HCT116 (cell line): ENCODE measurements at regions not wholly inside any gene's neighbourhood (a gene's known extent, or its start where the extent isn't known, plus 50 kb on each side); places are given as distances from the start of the nearest gene placed in this dataset.

Experiments
- ATAC-seq: fragments of 200-7000 bp; cut with Tn5 transposase; 2 replicates; pipeline ENCODE4 v1.9.1; 2020; ENCODE audit warnings: mild to moderate bottlenecking, moderate library complexity
- BruUV-seq: library from RNA; stranded (reverse); fragments of 400-500 nt; replicated peaks from 2 replicates; lab custom pipeline; 2021; lab: Mats Ljungman, UMichigan
- CTCF ChIA-PET: fragments of 300-600 bp; sonication (Branson Sonifier 250); formaldehyde crosslinking; loops from one replicate; lab custom pipeline; 2021; ENCODE audit warnings: antibody characterized with exemption; lab: Charles Lee
- POLR2A ChIA-PET: fragments of 300-600, 350-600 bp; sonication (Branson Sonifier 250); formaldehyde crosslinking; loops from one replicate; lab custom pipeline; 2021; ENCODE audit warnings: antibody characterized with exemption; lab: Charles Lee
- RAD21 ChIA-PET, 2 experiments: fragments of 300-600 bp; sonication (Branson Sonifier 250); formaldehyde crosslinking; loops; one replicate each; lab custom pipeline; 2023; ENCODE audit warnings: low total read pairs in 2 of 2; ENCODE audit not compliant: uncharacterized antibody in 2 of 2, unreplicated experiment in 2 of 2, low non-redundant PET in 1 of 2; lab: Charles Lee
- DNase-seq: peaks from one replicate; pipeline ENCODE4 v3.0.0-alpha.2; 2010; ENCODE audit warnings: low read depth, low spot score
- H2AFZ ChIP-seq: fragments of 200-600 bp; shearing (Covaris generic), sonication (generic); 2 replicates; pipeline ENCODE4 v1.6.1; 2017; ENCODE audit warnings: low read depth, mixed run types, mixed read lengths, antibody characterized with exemption, low read length; ENCODE audit not compliant: poor library complexity, severe bottlenecking
- H3K27ac ChIP-seq: 2 replicates; pipeline ENCODE4 v1.5.1; 2012; ENCODE audit warnings: low read depth, low read length
- H3K27me3 ChIP-seq: fragments of 200-600 bp; sonication (generic); 2 replicates; pipeline ENCODE4 v1.6.1; 2016; ENCODE audit warnings: mixed run types, low read length, mixed read lengths; ENCODE audit not compliant: insufficient read depth
- H3K36me3 ChIP-seq, 2 experiments: fragments of 200-500 bp in 1 of 2; fragments of 200-600 bp in 1 of 2; sonication (Bioruptor generic) in 1 of 2; sonication (generic) in 1 of 2; 2 replicates each; pipeline versions ENCODE4 v1.5.1 to v1.6.1; 2014 to 2016; ENCODE audit warnings: low read length in 2 of 2, inconsistent platforms in 1 of 2, mixed read lengths in 1 of 2, mixed run types in 1 of 2; ENCODE audit not compliant: insufficient read depth in 2 of 2, control insufficient read depth in 1 of 2
- H3K4me1 ChIP-seq, 2 experiments: fragments of 200-600 bp in 1 of 2; sonication (generic) in 1 of 2; 2 replicates each; pipeline versions ENCODE4 v1.5.1 to v1.6.1; 2012 to 2017; ENCODE audit warnings: low read length in 2 of 2, inconsistent platforms in 1 of 2, mild to moderate bottlenecking in 1 of 2, mixed read lengths in 1 of 2, mixed run types in 1 of 2, moderate library complexity in 1 of 2; ENCODE audit not compliant: insufficient read depth in 2 of 2, control insufficient read depth in 1 of 2
- H3K4me2 ChIP-seq: fragments of 200-600 bp; sonication (generic); 2 replicates; pipeline ENCODE4 v1.6.1; 2017; ENCODE audit warnings: mixed run types, low read length, mixed read lengths
- H3K4me3 ChIP-seq, 2 experiments: fragments of 200-600 bp in 1 of 2; sonication (generic) in 1 of 2; replicated peaks in 1 of 2; 2 replicates each; pipeline ENCODE4 v1.5.1; 2011 to 2016; ENCODE audit warnings: low read length in 2 of 2, control low read depth in 1 of 2, low read depth in 1 of 2, mild to moderate bottlenecking in 1 of 2, mixed read lengths in 1 of 2, mixed run types in 1 of 2
- H3K79me2 ChIP-seq: fragments of 200-600 bp; sonication (generic); 2 replicates; pipeline ENCODE4 v1.6.1; 2017; ENCODE audit warnings: mild to moderate bottlenecking, mixed run types, low read length, moderate library complexity, mixed read lengths; ENCODE audit not compliant: insufficient read depth
- H3K9ac ChIP-seq: fragments of 200-600 bp; sonication (generic); 2 replicates; pipeline ENCODE4 v1.6.1; 2016; ENCODE audit warnings: low read length, mixed read lengths
- H3K9me2 ChIP-seq: fragments of 200-600 bp; sonication (generic), shearing (Covaris generic); 2 replicates; pipeline ENCODE4 v1.6.1; 2017; ENCODE audit warnings: mixed run types, mild to moderate bottlenecking, moderate library complexity; ENCODE audit not compliant: insufficient read depth
- H3K9me3 ChIP-seq, 2 experiments: fragments of 200-500 bp in 1 of 2; fragments of 200-600 bp in 1 of 2; sonication (Bioruptor generic) in 1 of 2; sonication (generic) in 1 of 2; 2 replicates each; pipeline ENCODE4 v1.6.1; 2014 to 2017; ENCODE audit warnings: low read length in 2 of 2, mixed read lengths in 2 of 2, inconsistent platforms in 1 of 2, low read depth in 1 of 2, mild to moderate bottlenecking in 1 of 2, mixed run types in 1 of 2, moderate library complexity in 1 of 2; ENCODE audit not compliant: control insufficient read depth in 1 of 2, insufficient read depth in 1 of 2
- H4K20me1 ChIP-seq: fragments of 200-600 bp; sonication (generic), shearing (Covaris generic); 2 replicates; pipeline ENCODE4 v1.6.1; 2017; ENCODE audit warnings: mixed run types, mild to moderate bottlenecking, moderate library complexity; ENCODE audit not compliant: insufficient read depth
- CBX3 ChIP-seq: IDR thresholded peaks from 2 replicates; pipeline ENCODE4 v1.6.1; 2012; ENCODE audit warnings: low read depth
- ELF1 ChIP-seq: IDR thresholded peaks from 2 replicates; pipeline ENCODE4 v1.6.1; 2012; ENCODE audit warnings: low read depth, borderline replicate concordance
- POLR2A ChIP-seq: IDR thresholded peaks from 2 replicates; pipeline ENCODE4 v1.7.0; 2011; ENCODE audit warnings: borderline replicate concordance; ENCODE audit not compliant: insufficient read depth, insufficient read length; ENCODE audit errors: extremely low read depth
- RAD21 ChIP-seq: IDR thresholded peaks from 2 replicates; pipeline ENCODE4 v1.6.1; 2012; ENCODE audit warnings: low read depth, mild to moderate bottlenecking
- SRF ChIP-seq: IDR thresholded peaks from 2 replicates; pipeline ENCODE4 v1.6.1; 2012; ENCODE audit warnings: low read depth
- TCF7L2 ChIP-seq: IDR thresholded peaks from 2 replicates; pipeline ENCODE4 v1.7.0; 2011; ENCODE audit warnings: borderline replicate concordance, inconsistent platforms; ENCODE audit not compliant: insufficient read depth, insufficient read length; ENCODE audit errors: extremely low read depth
- intact Hi-C: fragments of 100-400 bp; cut with micrococcal nuclease; formaldehyde crosslinking; loops from 2 replicates; pipeline ENCODE4 v1.10.0; 2022
- TF ChIP-seq, protein P1 (sequence below), 3 experiments: fragments of 200-600 bp in 1 of 3; sonication (generic) in 1 of 3; IDR thresholded peaks in 2 of 3; conservative IDR thresholded peaks in 1 of 3; 2 replicates each; pipeline ENCODE4 v1.5.1; 2012 to 2017; ENCODE audit warnings: low read depth in 2 of 3, low read length in 2 of 3, antibody characterized with exemption in 1 of 3, borderline replicate concordance in 1 of 3, control low read depth in 1 of 3, mild to moderate bottlenecking in 1 of 3, mixed read lengths in 1 of 3, mixed run types in 1 of 3, moderate library complexity in 1 of 3; ENCODE audit not compliant: insufficient read depth in 1 of 3
- TF ChIP-seq, protein P2 (sequence below): IDR thresholded peaks from 2 replicates; pipeline ENCODE4 v1.6.1; 2012; ENCODE audit warnings: low read depth
- TF ChIP-seq, protein P3 (sequence below): IDR thresholded peaks from 2 replicates; pipeline ENCODE4 v1.6.1; 2012

DNA sequence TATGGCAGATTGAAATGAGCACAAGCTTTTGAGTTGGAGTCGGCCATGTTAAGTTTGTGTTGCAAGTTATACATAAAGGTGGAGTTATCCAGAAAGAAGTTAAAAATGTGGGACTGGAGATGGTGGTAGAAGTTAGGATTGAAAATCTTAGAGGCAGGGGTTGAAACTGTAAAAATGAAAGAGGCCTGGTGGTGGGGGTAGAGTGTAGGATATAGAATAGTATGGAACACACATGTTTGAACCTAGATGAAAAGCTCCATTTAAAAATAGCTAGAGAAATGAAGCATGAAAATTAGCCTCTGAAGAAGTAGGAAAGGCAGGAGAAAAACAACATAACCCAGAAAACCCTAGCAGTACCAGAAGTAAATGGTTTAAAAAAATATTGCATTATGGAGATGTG, 131.8 kb upstream of the ENPEP start:
- ATAC-seq (peak; percentile 72), DNase-seq (peak; percentile 3)
- no peaks in the 10 kb centered on the region for H3K4me1 ChIP-seq
- no peaks in the 10 kb centered on the region for H4K20me1 ChIP-seq
- POLR2A ChIA-PET, result interaction anchor here (0.8 kb wide), 1 partner anchor 165 kb away, joined by 3 read pairs; no protein-coding TSS in a partner anchor
- no peak overlapping the region for H3K9ac ChIP-seq
- H3K36me3 ChIP-seq, result no peaks in the 10 kb centered on the region
- CTCF ChIA-PET, result interaction anchor here (0.6 to 4.7 kb wide), 18 partner anchors 9 to 1688 kb away, joined by 3 to 167 read pairs (median 4); partner anchors contain the start of gene ELOVL6
- intact Hi-C loops, result loop anchor here (1.0 to 5.0 kb wide), 4 partner anchors 165 to 339 kb away; no protein-coding TSS in a partner anchor
- no peak overlapping the region for H3K27ac ChIP-seq
- H3K79me2 ChIP-seq, result no peaks in the 10 kb centered on the region
- H3K4me3 ChIP-seq, result no peak overlapping the region
- no peaks in the 10 kb centered on the region for H3K9me2 ChIP-seq
- TF ChIP-seq POLR2A (no peak), RAD21 (peak; percentile 66)
- TF ChIP-seq, protein P1, sequence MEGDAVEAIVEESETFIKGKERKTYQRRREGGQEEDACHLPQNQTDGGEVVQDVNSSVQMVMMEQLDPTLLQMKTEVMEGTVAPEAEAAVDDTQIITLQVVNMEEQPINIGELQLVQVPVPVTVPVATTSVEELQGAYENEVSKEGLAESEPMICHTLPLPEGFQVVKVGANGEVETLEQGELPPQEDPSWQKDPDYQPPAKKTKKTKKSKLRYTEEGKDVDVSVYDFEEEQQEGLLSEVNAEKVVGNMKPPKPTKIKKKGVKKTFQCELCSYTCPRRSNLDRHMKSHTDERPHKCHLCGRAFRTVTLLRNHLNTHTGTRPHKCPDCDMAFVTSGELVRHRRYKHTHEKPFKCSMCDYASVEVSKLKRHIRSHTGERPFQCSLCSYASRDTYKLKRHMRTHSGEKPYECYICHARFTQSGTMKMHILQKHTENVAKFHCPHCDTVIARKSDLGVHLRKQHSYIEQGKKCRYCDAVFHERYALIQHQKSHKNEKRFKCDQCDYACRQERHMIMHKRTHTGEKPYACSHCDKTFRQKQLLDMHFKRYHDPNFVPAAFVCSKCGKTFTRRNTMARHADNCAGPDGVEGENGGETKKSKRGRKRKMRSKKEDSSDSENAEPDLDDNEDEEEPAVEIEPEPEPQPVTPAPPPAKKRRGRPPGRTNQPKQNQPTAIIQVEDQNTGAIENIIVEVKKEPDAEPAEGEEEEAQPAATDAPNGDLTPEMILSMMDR (IDR thresholded peaks at IDR 0.05 in 2 of 3, conservative IDR thresholded peaks at IDR 0.05 in 1 of 3; ENCODE audit: borderline replicate concordance in 1 of 3, insufficient read depth in 1 of 3, low read depth in 2 of 3, low read length in 2 of 3), result peak; percentile 37 to 50 (median 50); a peak in 5 of 6 replicates
- H3K9me3 ChIP-seq, result no peaks in the 10 kb centered on the region
- BruUV-seq, result no TSS peak
- H3K4me2 ChIP-seq, result no peak overlapping the region
- RAD21 ChIA-PET, result interaction anchor here (0.7 to 1.0 kb wide), 4 partner anchors 165 to 173 kb away, joined by 3 to 9 read pairs (median 5); no protein-coding TSS in a partner anchor
- H2AFZ ChIP-seq, result no peak overlapping the region
- no peaks in the 10 kb centered on the region for H3K27me3 ChIP-seq

DNA sequence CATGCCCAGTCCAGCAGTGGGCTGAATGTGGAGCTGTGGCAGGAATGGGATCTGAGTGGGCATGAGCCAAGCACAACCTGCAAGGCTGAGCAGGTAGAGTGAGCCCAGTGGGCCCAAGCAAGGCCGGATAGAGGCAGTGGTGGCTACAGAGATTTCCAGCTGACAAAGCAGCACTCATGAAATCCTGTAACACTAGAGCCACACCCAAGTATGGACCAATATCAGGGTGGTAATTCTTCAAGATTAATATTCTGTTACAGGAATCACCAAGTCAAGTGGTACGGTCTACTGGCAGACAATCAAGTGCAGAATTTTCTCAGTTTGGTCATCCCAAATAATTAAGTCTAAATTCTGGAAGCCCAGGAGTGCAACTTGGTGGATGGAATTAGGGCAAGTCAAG, 132.4 kb upstream of the ENPEP start:
- intact Hi-C loops, result loop anchor here (5.0 kb wide), 1 partner anchor 244 kb away; no protein-coding TSS in a partner anchor
- ChIA-PET RAD21 (interaction anchor here in 1 of 2 experiments (1.0 kb wide), 1 partner anchor 173 kb away, joined by 5 read pairs; no protein-coding TSS in a partner anchor), POLR2A (no interaction called here), CTCF (interaction anchor here (1.3 to 4.7 kb wide), 4 partner anchors 28 to 345 kb away, joined by 6 to 167 read pairs (median 17); no protein-coding TSS in a partner anchor)
- BruUV-seq, result no TSS peak
- no peak for DNase-seq
- no peaks in the 10 kb centered on the region for H3K4me1 ChIP-seq
- no peaks in the 10 kb centered on the region for H3K9me3 ChIP-seq
- no peak overlapping the region for H3K4me2 ChIP-seq
- H3K9ac ChIP-seq, result no peak overlapping the region
- ATAC-seq, result no peak
- H4K20me1 ChIP-seq, result no peaks in the 10 kb centered on the region
- no peaks in the 10 kb centered on the region for H3K79me2 ChIP-seq
- no peak overlapping the region for H2AFZ ChIP-seq
- no peaks in the 10 kb centered on the region for H3K9me2 ChIP-seq
- no peak overlapping the region for H3K4me3 ChIP-seq
- no peaks in the 10 kb centered on the region for H3K27me3 ChIP-seq
- no peaks in the 10 kb centered on the region for H3K36me3 ChIP-seq
- H3K27ac ChIP-seq, result no peak overlapping the region
- TF ChIP-seq ELF1, result no peak
- TF ChIP-seq, protein P2, sequence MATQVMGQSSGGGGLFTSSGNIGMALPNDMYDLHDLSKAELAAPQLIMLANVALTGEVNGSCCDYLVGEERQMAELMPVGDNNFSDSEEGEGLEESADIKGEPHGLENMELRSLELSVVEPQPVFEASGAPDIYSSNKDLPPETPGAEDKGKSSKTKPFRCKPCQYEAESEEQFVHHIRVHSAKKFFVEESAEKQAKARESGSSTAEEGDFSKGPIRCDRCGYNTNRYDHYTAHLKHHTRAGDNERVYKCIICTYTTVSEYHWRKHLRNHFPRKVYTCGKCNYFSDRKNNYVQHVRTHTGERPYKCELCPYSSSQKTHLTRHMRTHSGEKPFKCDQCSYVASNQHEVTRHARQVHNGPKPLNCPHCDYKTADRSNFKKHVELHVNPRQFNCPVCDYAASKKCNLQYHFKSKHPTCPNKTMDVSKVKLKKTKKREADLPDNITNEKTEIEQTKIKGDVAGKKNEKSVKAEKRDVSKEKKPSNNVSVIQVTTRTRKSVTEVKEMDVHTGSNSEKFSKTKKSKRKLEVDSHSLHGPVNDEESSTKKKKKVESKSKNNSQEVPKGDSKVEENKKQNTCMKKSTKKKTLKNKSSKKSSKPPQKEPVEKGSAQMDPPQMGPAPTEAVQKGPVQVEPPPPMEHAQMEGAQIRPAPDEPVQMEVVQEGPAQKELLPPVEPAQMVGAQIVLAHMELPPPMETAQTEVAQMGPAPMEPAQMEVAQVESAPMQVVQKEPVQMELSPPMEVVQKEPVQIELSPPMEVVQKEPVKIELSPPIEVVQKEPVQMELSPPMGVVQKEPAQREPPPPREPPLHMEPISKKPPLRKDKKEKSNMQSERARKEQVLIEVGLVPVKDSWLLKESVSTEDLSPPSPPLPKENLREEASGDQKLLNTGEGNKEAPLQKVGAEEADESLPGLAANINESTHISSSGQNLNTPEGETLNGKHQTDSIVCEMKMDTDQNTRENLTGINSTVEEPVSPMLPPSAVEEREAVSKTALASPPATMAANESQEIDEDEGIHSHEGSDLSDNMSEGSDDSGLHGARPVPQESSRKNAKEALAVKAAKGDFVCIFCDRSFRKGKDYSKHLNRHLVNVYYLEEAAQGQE, result no peak
- TF ChIP-seq, protein P1 (IDR thresholded peaks at IDR 0.05 in 2 of 3, conservative IDR thresholded peaks at IDR 0.05 in 1 of 3; ENCODE audit: borderline replicate concordance in 1 of 3, insufficient read depth in 1 of 3, low read depth in 2 of 3, low read length in 2 of 3), result no peak
- TF ChIP-seq CBX3, result no peak
- TF ChIP-seq SRF, result no peak
- TF ChIP-seq TCF7L2, result no peak
- TF ChIP-seq, protein P3, sequence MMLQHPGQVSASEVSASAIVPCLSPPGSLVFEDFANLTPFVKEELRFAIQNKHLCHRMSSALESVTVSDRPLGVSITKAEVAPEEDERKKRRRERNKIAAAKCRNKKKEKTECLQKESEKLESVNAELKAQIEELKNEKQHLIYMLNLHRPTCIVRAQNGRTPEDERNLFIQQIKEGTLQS, result no peak
